ENCODE measurements at regions not wholly inside any gene's neighbourhood (a gene's known extent, or its start where the extent isn't known, plus 50 kb on each side); places are given as distances from the start of the nearest gene placed in this dataset.
"Not testable (repeated sequence)": the region's sequence is repeated elsewhere in the genome, so short reads cannot be mapped to it uniquely, and the experiment has no call there.

DNA sequence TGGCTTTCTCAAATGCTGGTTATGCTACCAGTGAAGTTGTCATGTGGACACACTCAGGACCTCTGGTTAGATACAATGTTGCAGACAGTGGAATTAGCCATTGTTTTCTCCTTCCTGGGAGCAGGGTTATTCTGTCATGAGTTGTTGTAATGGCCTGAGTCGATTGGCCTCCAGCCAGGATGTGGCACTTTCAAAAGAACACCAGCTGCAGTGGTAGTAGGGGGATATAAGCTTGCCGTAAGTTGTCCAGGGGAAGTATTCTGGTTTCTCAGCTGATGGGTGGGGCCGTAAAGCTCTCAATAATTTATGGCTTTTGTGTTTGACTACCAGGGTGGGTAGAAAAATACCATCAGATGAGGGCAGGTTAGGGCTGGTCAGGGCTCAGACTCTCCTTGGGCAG, 697.5 kb upstream of the GNPDA2 start:
- Mint-ChIP-seq H3K27me3 (ENCODE audit: insufficient read depth) (no peaks in the 10 kb centered on the region), H3K27ac (no peak overlapping the region), H3K36me3 (ENCODE audit: low read depth) (peaks cover 5% of the 10 kb centered on the region; the same call in 1 of the 2 replicates), H3K9me3 (peaks cover 54% of the 10 kb centered on the region), H3K4me1 (ENCODE audit: low read depth) (no peaks in the 10 kb centered on the region), H3K4me3 (no peak overlapping the region)
- no peak for DNase-seq
- TF ChIP-seq, protein P1, sequence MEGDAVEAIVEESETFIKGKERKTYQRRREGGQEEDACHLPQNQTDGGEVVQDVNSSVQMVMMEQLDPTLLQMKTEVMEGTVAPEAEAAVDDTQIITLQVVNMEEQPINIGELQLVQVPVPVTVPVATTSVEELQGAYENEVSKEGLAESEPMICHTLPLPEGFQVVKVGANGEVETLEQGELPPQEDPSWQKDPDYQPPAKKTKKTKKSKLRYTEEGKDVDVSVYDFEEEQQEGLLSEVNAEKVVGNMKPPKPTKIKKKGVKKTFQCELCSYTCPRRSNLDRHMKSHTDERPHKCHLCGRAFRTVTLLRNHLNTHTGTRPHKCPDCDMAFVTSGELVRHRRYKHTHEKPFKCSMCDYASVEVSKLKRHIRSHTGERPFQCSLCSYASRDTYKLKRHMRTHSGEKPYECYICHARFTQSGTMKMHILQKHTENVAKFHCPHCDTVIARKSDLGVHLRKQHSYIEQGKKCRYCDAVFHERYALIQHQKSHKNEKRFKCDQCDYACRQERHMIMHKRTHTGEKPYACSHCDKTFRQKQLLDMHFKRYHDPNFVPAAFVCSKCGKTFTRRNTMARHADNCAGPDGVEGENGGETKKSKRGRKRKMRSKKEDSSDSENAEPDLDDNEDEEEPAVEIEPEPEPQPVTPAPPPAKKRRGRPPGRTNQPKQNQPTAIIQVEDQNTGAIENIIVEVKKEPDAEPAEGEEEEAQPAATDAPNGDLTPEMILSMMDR (IDR thresholded peaks at IDR 0.05) = no peak

DNA sequence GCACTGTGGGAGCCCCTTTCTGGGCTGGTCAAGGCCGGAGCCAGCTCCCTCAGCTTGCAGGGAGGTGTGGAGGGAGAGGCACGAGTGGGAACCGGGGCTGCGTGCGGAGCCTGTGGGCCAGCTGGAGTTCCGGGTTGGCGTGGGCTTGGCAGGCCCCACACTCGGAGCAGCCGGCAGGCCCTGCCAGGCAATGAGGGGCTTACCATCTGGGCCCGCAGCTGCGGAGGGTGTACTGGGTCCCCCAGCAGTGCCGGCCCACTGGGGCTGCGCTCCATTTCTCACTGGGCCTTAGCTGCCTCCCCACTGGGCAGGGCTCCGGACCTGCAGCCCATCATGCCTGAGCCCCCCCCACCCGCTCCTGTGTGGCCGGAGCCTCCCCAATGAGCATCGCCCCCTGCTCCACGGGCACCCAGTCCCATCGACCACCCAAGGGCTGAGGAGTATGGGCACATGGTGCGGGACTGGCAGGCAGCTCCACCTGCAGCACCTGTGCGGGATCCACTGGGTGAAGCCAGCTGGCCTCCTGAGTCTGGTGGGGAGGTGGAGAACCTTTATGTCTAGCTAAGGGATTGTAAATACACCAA, 693.8 kb upstream of the GNPDA2 start:
- not testable (repeated sequence) for H3K4me1 Mint-ChIP-seq (ENCODE audit: low read depth); H3K4me3 Mint-ChIP-seq; H3K27ac Mint-ChIP-seq; H3K27me3 Mint-ChIP-seq (ENCODE audit: insufficient read depth); H3K36me3 Mint-ChIP-seq (ENCODE audit: low read depth); DNase-seq
- peaks cover 44% of the 10 kb centered on the region for H3K9me3 Mint-ChIP-seq

DNA sequence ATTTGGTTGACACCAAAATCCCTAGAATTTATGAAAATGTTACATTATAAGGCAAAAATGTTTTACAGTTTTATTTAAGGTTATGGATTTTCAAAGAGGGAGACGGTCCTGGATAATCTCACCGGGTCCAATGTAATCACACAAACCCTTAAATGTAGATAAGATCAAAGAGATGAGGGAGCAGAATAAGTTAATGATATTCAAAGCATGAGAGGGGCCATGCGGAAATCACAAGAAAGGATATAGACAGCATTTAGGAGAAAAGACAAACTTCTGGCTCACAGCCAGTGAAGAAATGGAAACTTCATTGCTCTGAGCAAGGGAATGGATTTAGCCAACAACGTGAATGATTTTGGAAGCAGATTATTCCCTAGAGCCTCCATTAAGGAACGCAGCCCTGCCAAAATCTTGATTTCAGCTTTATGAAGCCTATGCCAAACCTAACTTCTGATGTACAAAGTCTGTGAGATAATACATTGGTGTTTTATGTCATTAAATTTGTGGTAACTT, 684.4 kb upstream of the GNPDA2 start:
- Mint-ChIP-seq H3K9me3 (peaks cover 13% of the 10 kb centered on the region), H3K27ac (no peak overlapping the region), H3K27me3 (ENCODE audit: insufficient read depth) (no peaks in the 10 kb centered on the region), H3K36me3 (ENCODE audit: low read depth) (no peaks in the 10 kb centered on the region), H3K4me1 (ENCODE audit: low read depth) (no peaks in the 10 kb centered on the region), H3K4me3 (no peak overlapping the region)
- no peak for DNase-seq
- TF ChIP-seq, protein P1 (IDR thresholded peaks at IDR 0.05) = no peak

DNA sequence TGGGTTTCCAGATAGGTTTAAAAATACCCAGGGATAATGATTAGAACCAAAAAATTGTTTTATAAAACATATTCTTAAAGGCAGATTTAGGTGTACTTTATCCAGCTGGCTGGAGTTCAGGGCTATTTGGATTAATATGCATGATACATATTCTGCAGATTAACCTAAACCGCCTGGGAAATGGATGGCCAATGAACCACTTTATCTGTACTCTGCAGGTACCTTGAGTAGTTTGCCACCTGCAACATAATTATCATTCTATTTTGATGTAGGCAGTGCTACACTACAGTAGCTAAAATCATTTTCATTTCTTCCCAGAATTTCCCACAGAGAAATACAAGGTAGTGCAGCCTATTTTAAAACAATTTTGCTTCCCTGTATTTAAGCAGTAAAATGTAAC, 683.2 kb upstream of the GNPDA2 start:
- Mint-ChIP-seq H3K27me3 (ENCODE audit: insufficient read depth) (no peaks in the 10 kb centered on the region), H3K4me1 (ENCODE audit: low read depth) (no peaks in the 10 kb centered on the region), H3K36me3 (ENCODE audit: low read depth) (no peaks in the 10 kb centered on the region), H3K4me3 (no peak overlapping the region), H3K27ac (no peak overlapping the region), H3K9me3 (peaks cover 14% of the 10 kb centered on the region)
- TF ChIP-seq, protein P1 (IDR thresholded peaks at IDR 0.05) = no peak
- no peak for DNase-seq

DNA sequence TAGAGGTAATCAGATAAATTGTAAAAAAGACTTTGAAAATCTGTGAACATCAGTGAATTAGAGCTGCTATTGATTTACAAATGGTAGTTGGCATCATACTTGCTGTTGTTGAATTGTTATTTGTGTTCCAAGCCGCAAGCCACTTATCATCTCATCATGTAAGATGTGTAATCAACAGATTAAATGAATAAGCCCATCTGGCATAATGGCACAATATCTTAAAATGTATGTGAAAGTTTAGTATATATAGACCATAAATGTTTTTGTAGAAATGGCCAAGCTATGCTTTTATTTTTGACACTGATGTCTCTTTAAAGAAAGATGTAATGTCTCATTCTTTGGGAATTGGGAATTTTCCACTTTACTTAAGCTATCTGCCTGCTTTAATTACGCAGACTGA, 682.6 kb upstream of the GNPDA2 start:
- peaks cover 17% of the 10 kb centered on the region for H3K9me3 Mint-ChIP-seq
- TF ChIP-seq, protein P1 (IDR thresholded peaks at IDR 0.05) = no peak
- H3K4me3 Mint-ChIP-seq = no peak overlapping the region
- no peak for DNase-seq
- no peaks in the 10 kb centered on the region for H3K36me3 Mint-ChIP-seq (ENCODE audit: low read depth)
- H3K27me3 Mint-ChIP-seq (ENCODE audit: insufficient read depth) = no peaks in the 10 kb centered on the region
- H3K4me1 Mint-ChIP-seq (ENCODE audit: low read depth) = no peaks in the 10 kb centered on the region
- H3K27ac Mint-ChIP-seq = no peak overlapping the region

DNA sequence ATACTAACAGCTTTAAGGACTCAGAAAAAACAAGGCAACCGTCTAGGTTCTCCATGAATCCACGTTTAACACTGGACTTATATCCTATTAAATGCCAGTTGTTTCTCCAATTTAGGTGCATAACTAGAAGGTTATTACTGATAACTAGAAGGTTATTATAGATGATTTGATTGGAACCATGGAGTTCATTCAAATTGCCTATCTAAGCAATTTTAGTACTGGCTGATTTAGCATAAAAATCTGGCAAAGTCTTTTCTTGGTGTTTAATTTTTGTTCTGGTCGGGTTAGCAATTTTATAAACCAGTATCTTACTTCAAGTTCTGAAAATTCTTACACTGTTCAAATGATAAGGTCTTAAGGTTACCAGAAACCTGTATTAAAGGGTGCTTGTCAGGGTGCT, 672.8 kb upstream of the GNPDA2 start:
- Mint-ChIP-seq H3K27ac (no peak overlapping the region), H3K36me3 (ENCODE audit: low read depth) (0 out of 2 replicates have a peak, but pooled peaks cover 5% of the 10 kb centered on the region), H3K9me3 (peaks cover 43% of the 10 kb centered on the region), H3K4me3 (no peak overlapping the region), H3K4me1 (ENCODE audit: low read depth) (no peaks in the 10 kb centered on the region), H3K27me3 (ENCODE audit: insufficient read depth) (no peaks in the 10 kb centered on the region; the same call in 1 of the 2 replicates)
- TF ChIP-seq, protein P1 (IDR thresholded peaks at IDR 0.05) = no peak
- DNase-seq = no peak

Data from HFFc6 (cell line).